Right lobe of liver (tissue), 4 donors: ENCODE measurements at regions not wholly inside any gene's neighbourhood (a gene's known extent, or its start where the extent isn't known, plus 50 kb on each side); places are given as distances from the start of the nearest gene placed in this dataset.

Source experiments
- CTCF ChIP-seq, 4 donors: fragments of 200-600 bp in 3 of 4; fragments of 450-650 bp in 1 of 4; IDR thresholded peaks; one replicate each; pipeline versions ENCODE4 v1.5.1 to v1.8.0; 2016 to 2022; ENCODE audit warnings: antibody characterized with exemption in 4 of 4, mild to moderate bottlenecking in 2 of 4
- POLR2A ChIP-seq: fragments of 450-650 bp; IDR thresholded peaks from one replicate; pipeline ENCODE4 v1.6.1; 2017; ENCODE audit warnings: antibody characterized with exemption, mild to moderate bottlenecking
- donor health status: DM: no; HTN: no; CAD: no.
- donor health status: DM: no; HTN: no; CAD: no.
- donor health status: DM: no; HTN: yes; CAD: no.

DNA sequence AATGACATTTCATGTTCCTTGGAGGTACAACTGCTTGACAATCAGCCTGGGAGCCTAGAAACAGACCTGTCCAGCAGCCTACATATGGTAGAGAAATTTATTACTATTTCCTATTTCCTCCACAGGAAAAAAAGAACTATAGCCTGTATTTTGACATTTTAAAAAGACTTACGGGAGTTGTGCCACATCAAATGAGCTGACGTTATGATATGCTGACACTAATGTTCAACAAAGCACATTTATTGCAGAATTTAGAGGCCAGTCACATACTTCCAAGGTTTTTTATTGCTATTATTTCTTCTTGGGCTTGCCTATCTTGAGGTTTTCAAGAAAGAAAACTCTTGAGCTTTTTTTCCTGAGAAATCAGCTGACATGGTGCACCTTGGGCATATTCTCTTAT lies 305.3 kb downstream of the LRIG3 start:
- no peak for TF ChIP-seq CTCF (IDR thresholded peaks at IDR 0.05)
- no peak for TF ChIP-seq POLR2A
